ENCODE measurements at regions not wholly inside any gene's neighbourhood (a gene's known extent, or its start where the extent isn't known, plus 50 kb on each side); places are given as distances from the start of the nearest gene placed in this dataset.

GRCh38 chr22:44387486-44387885, 74.7 kb upstream of the SHISAL1 start:
- no peak for DNase-seq (ENCODE audit: low spot score)

GRCh38 chr22:44386386-44387035, 73.8 kb upstream of the SHISAL1 start:
- no peak for DNase-seq (ENCODE audit: low spot score)

- no peak for DNase-seq (ENCODE audit: low spot score)
Measured at GRCh38 chr22:44385781-44386180, 73.0 kb upstream of the SHISAL1 start.

- no peak for DNase-seq (ENCODE audit: low spot score)
Measured at GRCh38 chr22:44385296-44385610, 72.5 kb upstream of the SHISAL1 start.

GRCh38 chr22:44384563-44385295, 72.0 kb upstream of the SHISAL1 start:
- DNase-seq (ENCODE audit: low spot score), result no peak

GRCh38 chr22:44383652-44384562, 71.2 kb upstream of the SHISAL1 start:
- DNase-seq (ENCODE audit: low spot score), result no peak

GRCh38 chr22:44383064-44383575, 70.4 kb upstream of the SHISAL1 start:
- no peak for DNase-seq (ENCODE audit: low spot score)

GRCh38 chr22:44382116-44383038, 69.6 kb upstream of the SHISAL1 start:
- no peak for DNase-seq (ENCODE audit: low spot score)

GRCh38 chr22:44381761-44382115, 69.0 kb upstream of the SHISAL1 start:
- no peak for DNase-seq (ENCODE audit: low spot score)

- no peak for DNase-seq (ENCODE audit: low spot score)
Measured at GRCh38 chr22:44380756-44381486, 68.2 kb upstream of the SHISAL1 start.

- no peak for DNase-seq (ENCODE audit: low spot score)
Measured at GRCh38 chr22:44379817-44380755, 67.3 kb upstream of the SHISAL1 start.

- no peak for DNase-seq (ENCODE audit: low spot score)
Measured at GRCh38 chr22:44378380-44378779, 65.6 kb upstream of the SHISAL1 start.

GRCh38 chr22:44375451-44375850, 62.7 kb upstream of the SHISAL1 start:
- no peak for DNase-seq (ENCODE audit: low spot score)

- no peak for DNase-seq (ENCODE audit: low spot score)
Measured at GRCh38 chr22:44373234-44373633, 60.5 kb upstream of the SHISAL1 start.

- DNase-seq (ENCODE audit: low spot score), result no peak
Measured at GRCh38 chr22:44372611-44373010, 59.9 kb upstream of the SHISAL1 start.

- no peak for DNase-seq (ENCODE audit: low spot score)
Measured at GRCh38 chr22:44371741-44372525, 59.2 kb upstream of the SHISAL1 start.

- no peak for DNase-seq (ENCODE audit: low spot score)
Measured at GRCh38 chr22:44369916-44370801, 57.4 kb upstream of the SHISAL1 start.

GRCh38 chr22:44369293-44369661, 56.5 kb upstream of the SHISAL1 start:
- DNase-seq (ENCODE audit: low spot score), result no peak

Data from globus pallidus (tissue), 1 donor.